Smooth muscle cell (in vitro differentiated cells): ENCODE measurements at regions not wholly inside any gene's neighbourhood (a gene's known extent, or its start where the extent isn't known, plus 50 kb on each side); places are given as distances from the start of the nearest gene placed in this dataset.

Experiments
- DNase-seq: peaks from one replicate; lab custom pipeline; 2025; ENCODE audit not compliant: unreplicated experiment; lab: John Stamatoyannopoulos, UW
- H2AFZ ChIP-seq: fragments of 200-600 bp; sonication (generic); 2 replicates; pipeline ENCODE4 v1.6.0; 2016; ENCODE audit warnings: antibody characterized with exemption, low read depth, mild to moderate bottlenecking
- H3F3A ChIP-seq: fragments of 200-600 bp; sonication (generic); 2 replicates; pipeline ENCODE4 v1.6.0; 2017; ENCODE audit warnings: antibody characterized with exemption, low read depth
- H3K27ac ChIP-seq: fragments of 200-600 bp; sonication (generic); 2 replicates; pipeline ENCODE4 v1.5.1; 2016; ENCODE audit warnings: low read depth, mild to moderate bottlenecking
- H3K27me3 ChIP-seq: fragments of 200-600 bp; sonication (generic); 2 replicates; pipeline ENCODE4 v1.6.1; 2016; ENCODE audit warnings: low read depth, mild to moderate bottlenecking
- H3K36me3 ChIP-seq: fragments of 200-600 bp; sonication (generic); 2 replicates; pipeline ENCODE4 v1.5.1; 2016; ENCODE audit warnings: low read depth
- H3K4me1 ChIP-seq: fragments of 200-600 bp; sonication (generic); 2 replicates; pipeline ENCODE4 v1.5.1; 2016; ENCODE audit warnings: low read depth
- H3K4me2 ChIP-seq: fragments of 200-600 bp; sonication (generic); 2 replicates; pipeline ENCODE4 v1.6.0; 2016; ENCODE audit warnings: mild to moderate bottlenecking
- H3K4me3 ChIP-seq: fragments of 200-600 bp; sonication (generic); 2 replicates; pipeline ENCODE4 v1.5.1; 2016; ENCODE audit warnings: mild to moderate bottlenecking
- H3K79me2 ChIP-seq: fragments of 200-600 bp; sonication (generic); 2 replicates; pipeline ENCODE4 v1.6.0; 2016; ENCODE audit warnings: low read depth, mild to moderate bottlenecking
- H3K9ac ChIP-seq: fragments of 200-600 bp; sonication (generic); 2 replicates; pipeline ENCODE4 v1.6.0; 2016; ENCODE audit warnings: low read depth
- H3K9me3 ChIP-seq: fragments of 200-600 bp; sonication (generic); replicated peaks from 2 replicates; pipeline ENCODE4 v1.5.1; 2016; ENCODE audit warnings: low read depth
- H4K20me1 ChIP-seq: fragments of 200-600 bp; sonication (generic); 2 replicates; pipeline ENCODE4 v1.6.0; 2016; ENCODE audit warnings: low read depth
- WGBS: methylation state at CpG from one replicate; pipeline ENCODE4 v1.1.7; 2016; ENCODE audit warnings: low lambda C conversion rate; 5-methylcytosine and 5-hydroxymethylcytosine counted together
- TF ChIP-seq, protein P1 (sequence below): fragments of 200-600 bp; sonication (generic); IDR thresholded peaks from 2 replicates; pipeline ENCODE4 v1.5.1; 2017; ENCODE audit warnings: borderline replicate concordance, mild to moderate bottlenecking, antibody characterized with exemption; ENCODE audit not compliant: insufficient read depth, poor library complexity, severe bottlenecking

GRCh38 chr10:108905171-108905570, 1018.1 kb downstream of the XPNPEP1 start:
- no peak for DNase-seq
- no peaks in the 10 kb centered on the region for H3K9me3 ChIP-seq
- H3K27ac ChIP-seq, result no peak overlapping the region
- H3K4me3 ChIP-seq, result no peak overlapping the region
- TF ChIP-seq, protein P1, sequence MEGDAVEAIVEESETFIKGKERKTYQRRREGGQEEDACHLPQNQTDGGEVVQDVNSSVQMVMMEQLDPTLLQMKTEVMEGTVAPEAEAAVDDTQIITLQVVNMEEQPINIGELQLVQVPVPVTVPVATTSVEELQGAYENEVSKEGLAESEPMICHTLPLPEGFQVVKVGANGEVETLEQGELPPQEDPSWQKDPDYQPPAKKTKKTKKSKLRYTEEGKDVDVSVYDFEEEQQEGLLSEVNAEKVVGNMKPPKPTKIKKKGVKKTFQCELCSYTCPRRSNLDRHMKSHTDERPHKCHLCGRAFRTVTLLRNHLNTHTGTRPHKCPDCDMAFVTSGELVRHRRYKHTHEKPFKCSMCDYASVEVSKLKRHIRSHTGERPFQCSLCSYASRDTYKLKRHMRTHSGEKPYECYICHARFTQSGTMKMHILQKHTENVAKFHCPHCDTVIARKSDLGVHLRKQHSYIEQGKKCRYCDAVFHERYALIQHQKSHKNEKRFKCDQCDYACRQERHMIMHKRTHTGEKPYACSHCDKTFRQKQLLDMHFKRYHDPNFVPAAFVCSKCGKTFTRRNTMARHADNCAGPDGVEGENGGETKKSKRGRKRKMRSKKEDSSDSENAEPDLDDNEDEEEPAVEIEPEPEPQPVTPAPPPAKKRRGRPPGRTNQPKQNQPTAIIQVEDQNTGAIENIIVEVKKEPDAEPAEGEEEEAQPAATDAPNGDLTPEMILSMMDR, result no peak
- no peaks in the 10 kb centered on the region for H3K79me2 ChIP-seq
- H3K4me1 ChIP-seq, result no peaks in the 10 kb centered on the region
- no peak overlapping the region for H3K4me2 ChIP-seq
- no peaks in the 10 kb centered on the region for H3K36me3 ChIP-seq
- H3K9ac ChIP-seq, result no peak overlapping the region
- H3F3A ChIP-seq, result no peaks in the 10 kb centered on the region
- no peak overlapping the region for H2AFZ ChIP-seq
- H3K27me3 ChIP-seq, result peaks cover under 1% of the 10 kb centered on the region
- H4K20me1 ChIP-seq, result no peaks in the 10 kb centered on the region

DNA sequence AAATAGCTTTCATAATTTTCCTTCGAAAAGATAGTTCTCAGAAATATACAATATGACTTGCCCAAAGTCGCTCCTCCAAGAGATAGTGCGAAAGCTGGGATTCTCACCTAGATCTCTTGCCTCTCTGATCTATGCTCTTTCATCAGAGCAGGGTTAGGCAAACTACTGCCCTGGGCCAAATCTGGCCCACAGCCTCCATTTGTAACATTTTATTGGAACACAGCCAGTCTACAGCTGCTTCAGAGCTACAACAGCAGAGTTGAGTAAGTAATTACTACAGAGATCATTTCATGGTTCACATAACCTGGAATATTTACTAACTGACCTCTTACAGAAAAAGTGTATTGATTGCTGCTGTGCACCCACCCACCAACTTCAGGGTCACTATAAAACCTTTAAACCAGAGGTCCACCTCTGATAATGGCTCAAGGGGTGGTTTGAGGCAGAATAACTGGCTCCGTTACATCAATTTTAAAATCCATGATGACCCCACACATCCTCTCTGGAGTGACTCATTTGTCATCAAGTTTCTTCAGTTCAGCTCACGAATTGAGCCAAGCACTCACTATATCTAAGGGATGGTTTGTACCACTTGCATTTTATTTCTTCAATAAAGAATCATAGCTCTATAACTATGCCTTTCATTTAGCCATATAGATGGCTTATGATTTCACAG, 1019.0 kb downstream of the XPNPEP1 start:
- Histone ChIP-seq H3K4me2 (no peak overlapping the region), H3K4me1 (no peaks in the 10 kb centered on the region), H3K9ac (no peak overlapping the region), H3K4me3 (no peak overlapping the region), H3K36me3 (no peaks in the 10 kb centered on the region), H3K9me3 (no peaks in the 10 kb centered on the region), H3F3A (no peaks in the 10 kb centered on the region), H4K20me1 (no peaks in the 10 kb centered on the region), H3K79me2 (no peaks in the 10 kb centered on the region), H3K27ac (no peak overlapping the region), H3K27me3 (no peaks in the 10 kb centered on the region), H2AFZ (no peak overlapping the region)
- DNase-seq, result no peak
- TF ChIP-seq, protein P1, result no peak
- WGBS, result 82% methylated on average over 5 of the region's 5 CpGs

GRCh38 chr10:108902619-108903285, 1020.6 kb downstream of the XPNPEP1 start:
- DNase-seq, result no peak
- Histone ChIP-seq H3K9me3 (no peaks in the 10 kb centered on the region), H3K4me2 (no peak overlapping the region), H3K27ac (no peak overlapping the region), H3F3A (no peaks in the 10 kb centered on the region), H4K20me1 (no peaks in the 10 kb centered on the region), H3K4me3 (no peak overlapping the region), H3K9ac (no peak overlapping the region), H2AFZ (no peak overlapping the region), H3K79me2 (no peaks in the 10 kb centered on the region), H3K36me3 (no peaks in the 10 kb centered on the region), H3K4me1 (no peaks in the 10 kb centered on the region), H3K27me3 (no peaks in the 10 kb centered on the region)
- WGBS, result 86% methylated on average over 6 of the region's 6 CpGs
- TF ChIP-seq, protein P1, result no peak
